ENCODE measurements at regions not wholly inside any gene's neighbourhood (a gene's known extent, or its start where the extent isn't known, plus 50 kb on each side); places are given as distances from the start of the nearest gene placed in this dataset.

DNA sequence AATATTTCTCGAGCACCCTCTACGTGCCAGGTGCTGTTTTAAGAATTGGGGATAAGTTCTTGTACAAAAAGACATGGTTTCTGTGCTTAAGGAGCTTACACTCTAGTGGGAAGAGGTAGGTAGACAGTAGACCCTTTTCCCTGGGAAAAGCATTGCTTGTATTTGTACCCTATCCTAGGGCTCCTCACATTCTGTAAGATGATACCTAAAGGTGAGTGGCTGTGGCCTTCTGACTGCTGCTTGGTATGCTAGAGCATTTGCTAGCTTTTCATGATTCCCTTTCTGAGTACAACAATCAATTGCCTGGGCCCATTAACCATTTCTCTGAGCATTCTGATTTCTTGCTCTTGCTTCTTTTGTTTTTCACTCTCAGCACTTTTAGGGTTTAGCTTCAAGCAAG is 286.6 kb downstream of the ZIC3 start:
- no peaks in the 10 kb centered on the region for H4K20me1 ChIP-seq (ENCODE audit: insufficient read depth)
- H3K4me3 ChIP-seq (replicated peaks in 1 of 2; ENCODE audit: low read depth in 1 of 2, low read length in 2 of 2), result no peak overlapping the region
- no TSS peak for BruUV-seq (replicated peaks)
- H2AFZ ChIP-seq (ENCODE audit: low read depth, low read length, poor library complexity, severe bottlenecking), result no peak overlapping the region
- POLR2A ChIA-PET, result no interaction called here
- TF ChIP-seq ZNF274 (IDR thresholded peaks at IDR 0.05; ENCODE audit: low read depth, low read length) (no peak), JUND (IDR thresholded peaks at IDR 0.05) (no peak), POLR2A (IDR thresholded peaks at IDR 0.05; ENCODE audit: borderline replicate concordance, extremely low read depth, insufficient read depth, insufficient read length) (no peak), YY1 (IDR thresholded peaks at IDR 0.05; ENCODE audit: extremely low read depth, insufficient replicate concordance, low read depth, low read length) (no peak), EZH2 (IDR thresholded peaks at IDR 0.05) (no peak), FOSL1 (IDR thresholded peaks at IDR 0.05; ENCODE audit: low read depth) (no peak), ZFX (IDR thresholded peaks at IDR 0.05) (no peak), EGR1 (IDR thresholded peaks at IDR 0.05; ENCODE audit: low read depth) (no peak), POLR2AphosphoS5 (IDR thresholded peaks at IDR 0.05; ENCODE audit: low read depth, low read length) (no peak), RAD21 (IDR thresholded peaks at IDR 0.05; ENCODE audit: low read depth) (no peak), SP1 (IDR thresholded peaks at IDR 0.05; ENCODE audit: low read depth) (no peak)
- TF ChIP-seq, protein P1, sequence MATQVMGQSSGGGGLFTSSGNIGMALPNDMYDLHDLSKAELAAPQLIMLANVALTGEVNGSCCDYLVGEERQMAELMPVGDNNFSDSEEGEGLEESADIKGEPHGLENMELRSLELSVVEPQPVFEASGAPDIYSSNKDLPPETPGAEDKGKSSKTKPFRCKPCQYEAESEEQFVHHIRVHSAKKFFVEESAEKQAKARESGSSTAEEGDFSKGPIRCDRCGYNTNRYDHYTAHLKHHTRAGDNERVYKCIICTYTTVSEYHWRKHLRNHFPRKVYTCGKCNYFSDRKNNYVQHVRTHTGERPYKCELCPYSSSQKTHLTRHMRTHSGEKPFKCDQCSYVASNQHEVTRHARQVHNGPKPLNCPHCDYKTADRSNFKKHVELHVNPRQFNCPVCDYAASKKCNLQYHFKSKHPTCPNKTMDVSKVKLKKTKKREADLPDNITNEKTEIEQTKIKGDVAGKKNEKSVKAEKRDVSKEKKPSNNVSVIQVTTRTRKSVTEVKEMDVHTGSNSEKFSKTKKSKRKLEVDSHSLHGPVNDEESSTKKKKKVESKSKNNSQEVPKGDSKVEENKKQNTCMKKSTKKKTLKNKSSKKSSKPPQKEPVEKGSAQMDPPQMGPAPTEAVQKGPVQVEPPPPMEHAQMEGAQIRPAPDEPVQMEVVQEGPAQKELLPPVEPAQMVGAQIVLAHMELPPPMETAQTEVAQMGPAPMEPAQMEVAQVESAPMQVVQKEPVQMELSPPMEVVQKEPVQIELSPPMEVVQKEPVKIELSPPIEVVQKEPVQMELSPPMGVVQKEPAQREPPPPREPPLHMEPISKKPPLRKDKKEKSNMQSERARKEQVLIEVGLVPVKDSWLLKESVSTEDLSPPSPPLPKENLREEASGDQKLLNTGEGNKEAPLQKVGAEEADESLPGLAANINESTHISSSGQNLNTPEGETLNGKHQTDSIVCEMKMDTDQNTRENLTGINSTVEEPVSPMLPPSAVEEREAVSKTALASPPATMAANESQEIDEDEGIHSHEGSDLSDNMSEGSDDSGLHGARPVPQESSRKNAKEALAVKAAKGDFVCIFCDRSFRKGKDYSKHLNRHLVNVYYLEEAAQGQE (IDR thresholded peaks at IDR 0.05; ENCODE audit: low read depth), result no peak
- TF ChIP-seq, protein P2, sequence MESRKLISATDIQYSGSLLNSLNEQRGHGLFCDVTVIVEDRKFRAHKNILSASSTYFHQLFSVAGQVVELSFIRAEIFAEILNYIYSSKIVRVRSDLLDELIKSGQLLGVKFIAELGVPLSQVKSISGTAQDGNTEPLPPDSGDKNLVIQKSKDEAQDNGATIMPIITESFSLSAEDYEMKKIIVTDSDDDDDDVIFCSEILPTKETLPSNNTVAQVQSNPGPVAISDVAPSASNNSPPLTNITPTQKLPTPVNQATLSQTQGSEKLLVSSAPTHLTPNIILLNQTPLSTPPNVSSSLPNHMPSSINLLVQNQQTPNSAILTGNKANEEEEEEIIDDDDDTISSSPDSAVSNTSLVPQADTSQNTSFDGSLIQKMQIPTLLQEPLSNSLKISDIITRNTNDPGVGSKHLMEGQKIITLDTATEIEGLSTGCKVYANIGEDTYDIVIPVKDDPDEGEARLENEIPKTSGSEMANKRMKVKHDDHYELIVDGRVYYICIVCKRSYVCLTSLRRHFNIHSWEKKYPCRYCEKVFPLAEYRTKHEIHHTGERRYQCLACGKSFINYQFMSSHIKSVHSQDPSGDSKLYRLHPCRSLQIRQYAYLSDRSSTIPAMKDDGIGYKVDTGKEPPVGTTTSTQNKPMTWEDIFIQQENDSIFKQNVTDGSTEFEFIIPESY (IDR thresholded peaks at IDR 0.05; ENCODE audit: extremely low read depth, insufficient replicate concordance, low read length), result no peak
- TF ChIP-seq, protein P3, sequence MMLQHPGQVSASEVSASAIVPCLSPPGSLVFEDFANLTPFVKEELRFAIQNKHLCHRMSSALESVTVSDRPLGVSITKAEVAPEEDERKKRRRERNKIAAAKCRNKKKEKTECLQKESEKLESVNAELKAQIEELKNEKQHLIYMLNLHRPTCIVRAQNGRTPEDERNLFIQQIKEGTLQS (IDR thresholded peaks at IDR 0.05), result no peak
- RAD21 ChIA-PET (ENCODE audit: low non-redundant PET in 1 of 2, low total read pairs in 2 of 2, uncharacterized antibody in 2 of 2, unreplicated experiment in 2 of 2), result no interaction called here
- no peak overlapping the region for H3K9ac ChIP-seq (ENCODE audit: low read length)
- H3K4me2 ChIP-seq (ENCODE audit: low read length), result no peak overlapping the region
- no peak for DNase-seq (ENCODE audit: low read depth, low spot score)
- no peaks in the 10 kb centered on the region for H3K36me3 ChIP-seq (ENCODE audit: control insufficient read depth in 1 of 2, insufficient read depth in 2 of 2, low read length in 2 of 2)
- ATAC-seq, result no peak
- no peaks in the 10 kb centered on the region for H3K27me3 ChIP-seq (ENCODE audit: insufficient read depth, low read length)
- no peaks in the 10 kb centered on the region for H3K9me3 ChIP-seq (ENCODE audit: control insufficient read depth in 1 of 2, insufficient read depth in 1 of 2, low read depth in 1 of 2, low read length in 2 of 2)
- intact Hi-C loops (cut with micrococcal nuclease), result no loop called here
- no peaks in the 10 kb centered on the region for H3K4me1 ChIP-seq (ENCODE audit: control insufficient read depth in 1 of 2, insufficient read depth in 2 of 2, low read length in 2 of 2)
- no peaks in the 10 kb centered on the region for H3K79me2 ChIP-seq (ENCODE audit: insufficient read depth, low read length)
- CTCF ChIA-PET, result no interaction called here
- no peaks in the 10 kb centered on the region for H3K9me2 ChIP-seq (ENCODE audit: insufficient read depth)
- no peak overlapping the region for H3K27ac ChIP-seq (ENCODE audit: low read depth, low read length)
